HFF-Myc (cell line): ENCODE measurements at regions not wholly inside any gene's neighbourhood (a gene's known extent, or its start where the extent isn't known, plus 50 kb on each side); places are given as distances from the start of the nearest gene placed in this dataset.

Experiments used
- DNase-seq: peaks from one replicate; pipeline ENCODE4 v3.0.0-alpha.2; 2011; ENCODE audit warnings: low read depth; ENCODE audit errors: extremely low read depth
- H3K4me3 ChIP-seq: replicated peaks from 2 replicates; pipeline ENCODE4 v1.5.1; 2011; ENCODE audit warnings: low read depth, mild to moderate bottlenecking, control low read depth, low read length
- CTCF ChIP-seq: IDR thresholded peaks from 2 replicates; pipeline ENCODE4 v1.5.1; 2012; ENCODE audit warnings: mild to moderate bottlenecking, low read depth, low read length, control low read depth; ENCODE audit errors: missing control alignments

- no peak for TF ChIP-seq CTCF
- no peak overlapping the region for H3K4me3 ChIP-seq
- no peak for DNase-seq
Observed at GRCh38 chr12:24555730-24556129, 393.2 kb downstream of the BCAT1 start.

GRCh38 chr12:24554612-24555295, 394.1 kb downstream of the BCAT1 start:
- H3K4me3 ChIP-seq = no peak overlapping the region
- no peak for TF ChIP-seq CTCF
- no peak for DNase-seq

GRCh38 chr12:24553259-24553658, 395.6 kb downstream of the BCAT1 start:
- no peak overlapping the region for H3K4me3 ChIP-seq
- DNase-seq = no peak
- TF ChIP-seq CTCF = no peak

- DNase-seq = no peak
- TF ChIP-seq CTCF = no peak
- no peak overlapping the region for H3K4me3 ChIP-seq
Observed at GRCh38 chr12:24551163-24551786, 397.6 kb downstream of the BCAT1 start.

- no peak for TF ChIP-seq CTCF
- H3K4me3 ChIP-seq = no peak overlapping the region
- no peak for DNase-seq
Observed at GRCh38 chr12:24550609-24551008, 398.3 kb downstream of the BCAT1 start.

GRCh38 chr12:24546661-24547060, 402.2 kb downstream of the BCAT1 start:
- no peak overlapping the region for H3K4me3 ChIP-seq
- TF ChIP-seq CTCF = no peak
- no peak for DNase-seq
